ENCODE measurements at regions not wholly inside any gene's neighbourhood (a gene's known extent, or its start where the extent isn't known, plus 50 kb on each side); places are given as distances from the start of the nearest gene placed in this dataset.
"Not testable (repeated sequence)": the region's sequence is repeated elsewhere in the genome, so short reads cannot be mapped to it uniquely, and the experiment has no call there.

GRCh38 chrX:34467437-34467836 lies 189.6 kb downstream of the TMEM47 start:
- FAIRE-seq (peak; percentile 38), DNase-seq (ENCODE audit: low read depth, low spot score) (peak; percentile 13)
- dilution Hi-C loops (cut with MboI; ENCODE audit: extremely low pct_ligation_motif_present, low sequenced_read_pairs) = no loop called here

GRCh38 chrX:34463220-34463619 lies 193.9 kb downstream of the TMEM47 start:
- H3K4me3 ChIP-seq (replicated peaks in 1 of 3; ENCODE audit: insufficient read depth in 1 of 3, low read depth in 1 of 3, low read length in 3 of 3); FAIRE-seq; H3K27ac ChIP-seq (ENCODE audit: insufficient read depth, low read depth, low read length); H3K4me2 ChIP-seq (ENCODE audit: insufficient read depth, low read length); H3K9me1 ChIP-seq (replicated peaks; ENCODE audit: control insufficient read depth, extremely low read depth, insufficient read depth, low read length); DNase-seq (ENCODE audit: low read depth, low spot score); intact Hi-C loops (cut with micrococcal nuclease); CTCF ChIA-PET; H3K36me3 ChIP-seq (ENCODE audit: control insufficient read depth in 2 of 2, extremely low read depth in 1 of 2, insufficient read depth in 2 of 2, low read length in 2 of 2); H3K9me3 ChIP-seq (replicated peaks; ENCODE audit: control insufficient read depth, insufficient read depth, low read length); H4K20me1 ChIP-seq (replicated peaks; ENCODE audit: control insufficient read depth, extremely low read depth, insufficient read depth, low read length); H3K27me3 ChIP-seq (ENCODE audit: control insufficient read depth in 2 of 2, insufficient read depth in 2 of 2, low read length in 2 of 2); POLR2A ChIA-PET; dilution Hi-C loops (cut with MboI; ENCODE audit: extremely low pct_ligation_motif_present, low sequenced_read_pairs); H3K79me2 ChIP-seq (ENCODE audit: control insufficient read depth, insufficient read depth, low read length); H3K4me1 ChIP-seq (ENCODE audit: control insufficient read depth, extremely low read depth, insufficient read depth, low read length); H3K9ac ChIP-seq (replicated peaks; ENCODE audit: extremely low read depth, insufficient read depth, low read length); H2AFZ ChIP-seq (ENCODE audit: low read depth, low read length); BruUV-seq (replicated peaks): not testable (repeated sequence)

More at GRCh38 chrX:34467437-34467836, 189.6 kb downstream of the TMEM47 start:
- Histone ChIP-seq H4K20me1 (replicated peaks; ENCODE audit: control insufficient read depth, extremely low read depth, insufficient read depth, low read length) (no peaks in the 10 kb centered on the region), H3K36me3 (ENCODE audit: control insufficient read depth in 2 of 2, extremely low read depth in 1 of 2, insufficient read depth in 2 of 2, low read length in 2 of 2) (no peaks in the 10 kb centered on the region), H3K9me3 (replicated peaks; ENCODE audit: control insufficient read depth, insufficient read depth, low read length) (no peaks in the 10 kb centered on the region), H3K4me1 (ENCODE audit: control insufficient read depth, extremely low read depth, insufficient read depth, low read length) (no peaks in the 10 kb centered on the region), H3K27ac (ENCODE audit: insufficient read depth, low read depth, low read length) (no peak overlapping the region), H3K79me2 (ENCODE audit: control insufficient read depth, insufficient read depth, low read length) (no peaks in the 10 kb centered on the region), H3K4me3 (replicated peaks in 1 of 3; ENCODE audit: insufficient read depth in 1 of 3, low read depth in 1 of 3, low read length in 3 of 3) (no peak overlapping the region), H3K27me3 (ENCODE audit: control insufficient read depth in 2 of 2, insufficient read depth in 2 of 2, low read length in 2 of 2) (no peaks in the 10 kb centered on the region), H3K9me1 (replicated peaks; ENCODE audit: control insufficient read depth, extremely low read depth, insufficient read depth, low read length) (no peaks in the 10 kb centered on the region), H3K9ac (replicated peaks; ENCODE audit: extremely low read depth, insufficient read depth, low read length) (no peak overlapping the region), H3K4me2 (ENCODE audit: insufficient read depth, low read length) (no peak overlapping the region), H2AFZ (ENCODE audit: low read depth, low read length) (no peak overlapping the region)
- TF ChIP-seq EZH2 (IDR thresholded peaks at IDR 0.05; ENCODE audit: borderline replicate concordance, low read depth, low read length, severe bottlenecking) = no peak
- POLR2A ChIA-PET = no interaction called here
- intact Hi-C loops (cut with micrococcal nuclease) = no loop called here
- no TSS peak for BruUV-seq (replicated peaks)
- CTCF ChIA-PET = no interaction called here

GRCh38 chrX:34457850-34458249 lies 199.2 kb downstream of the TMEM47 start:
- H4K20me1 ChIP-seq (replicated peaks; ENCODE audit: control insufficient read depth, extremely low read depth, insufficient read depth, low read length); H3K9ac ChIP-seq (replicated peaks; ENCODE audit: extremely low read depth, insufficient read depth, low read length); H3K27me3 ChIP-seq (ENCODE audit: control insufficient read depth in 2 of 2, insufficient read depth in 2 of 2, low read length in 2 of 2); H3K27ac ChIP-seq (ENCODE audit: insufficient read depth, low read depth, low read length); H3K9me1 ChIP-seq (replicated peaks; ENCODE audit: control insufficient read depth, extremely low read depth, insufficient read depth, low read length); CTCF ChIA-PET; H3K36me3 ChIP-seq (ENCODE audit: control insufficient read depth in 2 of 2, extremely low read depth in 1 of 2, insufficient read depth in 2 of 2, low read length in 2 of 2); DNase-seq (ENCODE audit: low read depth, low spot score); H3K4me1 ChIP-seq (ENCODE audit: control insufficient read depth, extremely low read depth, insufficient read depth, low read length); H3K9me3 ChIP-seq (replicated peaks; ENCODE audit: control insufficient read depth, insufficient read depth, low read length); dilution Hi-C loops (cut with MboI; ENCODE audit: extremely low pct_ligation_motif_present, low sequenced_read_pairs); intact Hi-C loops (cut with micrococcal nuclease); H3K79me2 ChIP-seq (ENCODE audit: control insufficient read depth, insufficient read depth, low read length); H2AFZ ChIP-seq (ENCODE audit: low read depth, low read length); H3K4me2 ChIP-seq (ENCODE audit: insufficient read depth, low read length); H3K4me3 ChIP-seq (replicated peaks in 1 of 3; ENCODE audit: insufficient read depth in 1 of 3, low read depth in 1 of 3, low read length in 3 of 3); POLR2A ChIA-PET; BruUV-seq (replicated peaks); FAIRE-seq: not testable (repeated sequence)

All from endothelial cell of umbilical vein (primary cell).